Endothelial cell (in vitro differentiated cells): ENCODE measurements at regions not wholly inside any gene's neighbourhood (a gene's known extent, or its start where the extent isn't known, plus 50 kb on each side); places are given as distances from the start of the nearest gene placed in this dataset.

ENCODE experiments used
- DNase-seq: peaks from one replicate; pipeline ENCODE4 v3.0.0; 2021; ENCODE audit warnings: low spot score
- H3K27ac Mint-ChIP-seq: one replicate; pipeline ENCODE4 v1.8.0; 2021; ENCODE audit warnings: mixed read lengths, inconsistent platforms; ENCODE audit not compliant: unreplicated experiment
- H3K27me3 Mint-ChIP-seq: one replicate; pipeline ENCODE4 v1.8.0; 2021; ENCODE audit warnings: mild to moderate bottlenecking, moderate library complexity, mixed read lengths, inconsistent platforms; ENCODE audit not compliant: unreplicated experiment
- H3K36me3 Mint-ChIP-seq: one replicate; pipeline ENCODE4 v1.8.0; 2021; ENCODE audit warnings: mild to moderate bottlenecking, low read depth, mixed read lengths, inconsistent platforms; ENCODE audit not compliant: unreplicated experiment
- H3K4me1 Mint-ChIP-seq: one replicate; pipeline ENCODE4 v1.8.0; 2021; ENCODE audit warnings: mild to moderate bottlenecking, mixed read lengths, inconsistent platforms; ENCODE audit not compliant: unreplicated experiment
- H3K4me3 Mint-ChIP-seq: one replicate; pipeline ENCODE4 v1.8.0; 2021; ENCODE audit warnings: mild to moderate bottlenecking, mixed read lengths, inconsistent platforms; ENCODE audit not compliant: unreplicated experiment
- H3K9me3 Mint-ChIP-seq: one replicate; pipeline ENCODE4 v1.8.0; 2021; ENCODE audit warnings: mixed read lengths, inconsistent platforms; ENCODE audit not compliant: unreplicated experiment
- CTCF ChIP-seq: fragments of 200-600 bp; sonication (generic); IDR thresholded peaks from one replicate; pipeline ENCODE4 v1.5.0; 2021; ENCODE audit warnings: antibody characterized with exemption; ENCODE audit not compliant: unreplicated experiment

GRCh38 chr18:41842886-41843285 is 112.1 kb upstream of the PIK3C3 start:
- no peak overlapping the region for H3K4me3 Mint-ChIP-seq
- DNase-seq, result no peak
- no peaks in the 10 kb centered on the region for H3K27me3 Mint-ChIP-seq
- no peaks in the 10 kb centered on the region for H3K4me1 Mint-ChIP-seq
- no peaks in the 10 kb centered on the region for H3K36me3 Mint-ChIP-seq
- no peaks in the 10 kb centered on the region for H3K9me3 Mint-ChIP-seq
- no peak overlapping the region for H3K27ac Mint-ChIP-seq
- TF ChIP-seq CTCF, result no peak

- no peak for DNase-seq
Observed at GRCh38 chr18:41829647-41830516, 125.2 kb upstream of the PIK3C3 start.

GRCh38 chr18:41828137-41828536 is 126.9 kb upstream of the PIK3C3 start:
- no peaks in the 10 kb centered on the region for H3K36me3 Mint-ChIP-seq
- no peak overlapping the region for H3K27ac Mint-ChIP-seq
- H3K4me1 Mint-ChIP-seq, result no peaks in the 10 kb centered on the region
- TF ChIP-seq CTCF, result no peak
- no peaks in the 10 kb centered on the region for H3K27me3 Mint-ChIP-seq
- no peak overlapping the region for H3K4me3 Mint-ChIP-seq
- H3K9me3 Mint-ChIP-seq, result no peaks in the 10 kb centered on the region
- no peak for DNase-seq

More at GRCh38 chr18:41829647-41830516, 125.2 kb upstream of the PIK3C3 start:
- TF ChIP-seq CTCF, result no peak
- Mint-ChIP-seq H3K27me3 (no peaks in the 10 kb centered on the region), H3K4me1 (no peaks in the 10 kb centered on the region), H3K4me3 (no peak overlapping the region), H3K9me3 (no peaks in the 10 kb centered on the region), H3K36me3 (no peaks in the 10 kb centered on the region), H3K27ac (no peak overlapping the region)

GRCh38 chr18:41820784-41821183 is 134.2 kb upstream of the PIK3C3 start:
- no peak for TF ChIP-seq CTCF
- Mint-ChIP-seq H3K27ac (no peak overlapping the region), H3K36me3 (no peaks in the 10 kb centered on the region), H3K27me3 (no peaks in the 10 kb centered on the region), H3K4me3 (no peak overlapping the region), H3K9me3 (no peaks in the 10 kb centered on the region), H3K4me1 (no peaks in the 10 kb centered on the region)
- no peak for DNase-seq
